Lower leg skin (tissue), 4 donors: ENCODE measurements at regions not wholly inside any gene's neighbourhood (a gene's known extent, or its start where the extent isn't known, plus 50 kb on each side); places are given as distances from the start of the nearest gene placed in this dataset.

Experiments used
- DNase-seq, 2 donors: peaks; one replicate each; pipeline ENCODE4 v3.0.0-alpha.2; 2019; ENCODE audit warnings: low spot score in 2 of 2
- H3K4me3 ChIP-seq: fragments of 200-600 bp; sonication (generic); 2 replicates; pipeline ENCODE4 v1.5.1; 2017; ENCODE audit warnings: mild to moderate bottlenecking, low read depth; ENCODE audit not compliant: poor library complexity, severe bottlenecking
- POLR2A ChIP-seq, 2 donors: fragments of 450-650 bp; IDR thresholded peaks; one replicate each; pipeline ENCODE4 v1.6.1; 2016 to 2017; ENCODE audit warnings: antibody characterized with exemption in 2 of 2, mild to moderate bottlenecking in 1 of 2, moderate library complexity in 1 of 2
- WGBS, 2 donors: methylation state at CpG; one replicate each; pipeline ENCODE4 v1.1.5; 2018; 5-methylcytosine and 5-hydroxymethylcytosine counted together
- intact Hi-C: fragments of 100-400 bp; cut with DNase I; formaldehyde crosslinking; loops from one replicate; pipeline ENCODE4 v1.15.0; 2023; ENCODE audit warnings: low total_unique reads
- TF ChIP-seq, protein P1 (sequence below), 3 donors: fragments of 450-650 bp; IDR thresholded peaks; one replicate each; pipeline ENCODE4 v1.5.1; 2016; ENCODE audit warnings: antibody characterized with exemption in 3 of 3, mild to moderate bottlenecking in 3 of 3, moderate library complexity in 2 of 3

DNA sequence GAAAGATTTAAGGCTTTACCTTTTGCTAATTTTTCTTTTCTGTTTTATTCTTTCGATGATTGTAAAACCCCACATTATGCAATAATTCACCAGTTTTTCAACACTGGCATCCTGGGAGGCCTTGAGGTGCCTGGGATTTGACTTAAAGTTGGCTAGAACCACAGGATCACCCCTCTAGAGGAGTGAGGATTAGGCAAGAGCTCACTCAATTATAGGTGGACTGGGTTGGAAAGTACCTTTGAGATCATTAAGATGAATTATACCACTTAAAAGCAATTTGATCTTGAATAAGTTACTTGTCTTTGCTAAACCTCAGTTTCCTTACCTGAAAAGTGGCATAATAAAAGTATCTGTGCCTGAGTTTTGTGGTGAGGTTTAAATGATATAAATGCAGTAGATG, 212.8 kb upstream of the TPRG1 start:
- intact Hi-C loops: no loop called here
- TF ChIP-seq, protein P1, sequence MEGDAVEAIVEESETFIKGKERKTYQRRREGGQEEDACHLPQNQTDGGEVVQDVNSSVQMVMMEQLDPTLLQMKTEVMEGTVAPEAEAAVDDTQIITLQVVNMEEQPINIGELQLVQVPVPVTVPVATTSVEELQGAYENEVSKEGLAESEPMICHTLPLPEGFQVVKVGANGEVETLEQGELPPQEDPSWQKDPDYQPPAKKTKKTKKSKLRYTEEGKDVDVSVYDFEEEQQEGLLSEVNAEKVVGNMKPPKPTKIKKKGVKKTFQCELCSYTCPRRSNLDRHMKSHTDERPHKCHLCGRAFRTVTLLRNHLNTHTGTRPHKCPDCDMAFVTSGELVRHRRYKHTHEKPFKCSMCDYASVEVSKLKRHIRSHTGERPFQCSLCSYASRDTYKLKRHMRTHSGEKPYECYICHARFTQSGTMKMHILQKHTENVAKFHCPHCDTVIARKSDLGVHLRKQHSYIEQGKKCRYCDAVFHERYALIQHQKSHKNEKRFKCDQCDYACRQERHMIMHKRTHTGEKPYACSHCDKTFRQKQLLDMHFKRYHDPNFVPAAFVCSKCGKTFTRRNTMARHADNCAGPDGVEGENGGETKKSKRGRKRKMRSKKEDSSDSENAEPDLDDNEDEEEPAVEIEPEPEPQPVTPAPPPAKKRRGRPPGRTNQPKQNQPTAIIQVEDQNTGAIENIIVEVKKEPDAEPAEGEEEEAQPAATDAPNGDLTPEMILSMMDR (IDR thresholded peaks at IDR 0.05): no peak
- TF ChIP-seq POLR2A (IDR thresholded peaks at IDR 0.05): no peak
- WGBS, 2 donors: 81 to 82% methylated on average over 1 of the region's 1 CpG
- no peak overlapping the region for H3K4me3 ChIP-seq
- DNase-seq: no peak

DNA sequence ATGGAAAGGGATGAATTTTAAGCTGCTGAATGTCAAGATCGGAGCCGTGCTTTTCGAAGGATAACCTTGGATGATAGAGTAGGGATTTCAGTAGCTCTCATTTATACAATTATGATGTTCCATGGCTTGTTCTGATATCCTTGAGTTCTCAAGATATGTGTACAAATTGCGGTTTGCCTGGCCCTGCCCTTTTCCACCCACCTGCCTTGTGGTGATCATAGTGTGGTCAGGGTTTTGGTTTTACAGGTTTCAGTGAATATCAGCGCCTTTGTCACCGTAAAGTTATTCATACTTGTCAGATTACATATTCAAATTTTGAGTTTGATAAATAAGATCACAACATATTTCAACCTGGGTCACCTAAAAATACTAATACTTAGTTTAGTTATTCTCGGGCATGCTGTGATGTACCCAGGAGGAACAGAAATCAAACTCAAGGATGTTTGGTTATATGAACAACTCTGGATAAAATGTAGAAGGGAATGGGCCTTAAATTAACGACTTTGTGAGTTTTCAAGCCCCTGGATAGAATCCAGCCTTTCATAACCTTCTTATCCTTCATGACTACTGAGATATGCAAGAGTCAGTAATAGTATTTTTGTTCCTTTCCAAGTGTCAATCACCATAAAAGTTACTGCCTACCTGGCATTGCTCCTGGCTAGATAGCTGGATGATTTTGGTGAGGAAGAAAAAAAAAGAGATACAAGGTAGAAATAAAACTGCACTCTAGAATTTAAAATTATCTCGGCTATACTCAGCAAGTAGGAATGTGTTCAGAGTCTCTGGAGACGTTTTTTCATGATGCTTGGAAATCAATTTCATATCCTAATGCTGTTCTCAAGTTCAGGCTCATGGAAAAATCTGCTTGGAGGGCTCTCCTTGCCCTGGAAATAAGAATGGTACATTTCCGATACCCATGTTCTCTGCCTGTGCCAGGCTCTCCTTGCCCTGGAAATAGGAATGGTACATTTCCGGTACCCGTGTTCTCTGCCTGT, 209.2 kb upstream of the TPRG1 start:
- DNase-seq: no peak
- no peak for TF ChIP-seq POLR2A (IDR thresholded peaks at IDR 0.05)
- TF ChIP-seq, protein P1 (IDR thresholded peaks at IDR 0.05): no peak
- intact Hi-C loops: no loop called here
- WGBS, 2 donors: 71 to 72% methylated on average over 13 of the region's 13 CpGs
- no peak overlapping the region for H3K4me3 ChIP-seq

DNA sequence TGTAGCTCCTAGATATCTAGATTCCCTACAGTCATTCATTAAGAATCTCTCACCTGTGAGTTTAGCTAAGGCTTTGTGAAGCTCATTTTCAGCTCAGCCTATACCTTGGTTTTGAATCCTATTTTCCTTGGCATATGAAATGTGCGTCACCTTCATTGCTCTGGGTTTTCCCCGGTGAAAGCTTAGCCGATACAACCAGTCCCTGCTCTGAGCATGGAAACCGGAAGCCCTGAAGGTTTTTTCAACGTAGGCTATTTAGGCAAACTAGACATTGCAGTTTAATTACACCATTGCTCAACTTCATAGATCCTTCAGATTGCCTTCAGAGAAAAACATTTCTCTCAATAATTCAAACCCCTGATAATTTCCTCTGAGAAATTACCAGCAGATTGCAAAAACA, 206.8 kb upstream of the TPRG1 start:
- intact Hi-C loops: no loop called here
- DNase-seq: no peak
- WGBS, 2 donors: 70 to 74% methylated on average over 5 of the region's 5 CpGs
- no peak for TF ChIP-seq POLR2A (IDR thresholded peaks at IDR 0.05)
- TF ChIP-seq, protein P1 (IDR thresholded peaks at IDR 0.05): no peak
- H3K4me3 ChIP-seq: no peak overlapping the region

DNA sequence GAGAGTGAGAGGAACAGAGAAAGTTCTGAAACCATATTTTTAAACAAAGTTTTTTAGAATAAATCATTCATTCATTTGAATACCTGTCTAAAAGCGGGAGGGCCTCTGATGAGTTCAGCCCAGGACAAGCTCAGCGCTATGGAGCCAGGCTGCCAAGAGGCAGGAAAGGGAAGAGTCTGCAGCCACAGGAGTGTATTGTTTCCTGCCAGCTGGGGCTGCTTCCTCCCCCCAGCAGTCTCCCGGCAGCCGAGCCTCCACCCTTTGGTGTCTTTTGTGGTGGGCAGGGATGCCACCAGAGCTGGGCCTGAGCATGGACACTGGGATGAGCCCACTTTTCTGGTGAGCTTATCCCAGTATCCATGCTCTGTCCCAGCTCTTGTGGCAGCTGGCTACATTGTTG, 199.5 kb upstream of the TPRG1 start:
- H3K4me3 ChIP-seq: no peak overlapping the region
- intact Hi-C loops: no loop called here
- DNase-seq: no peak
- TF ChIP-seq POLR2A (IDR thresholded peaks at IDR 0.05): no peak
- TF ChIP-seq, protein P1 (IDR thresholded peaks at IDR 0.05): no peak
- 61 to 87% methylated on average over 2 to 4 of the region's 4 CpGs for WGBS, 2 donors

DNA sequence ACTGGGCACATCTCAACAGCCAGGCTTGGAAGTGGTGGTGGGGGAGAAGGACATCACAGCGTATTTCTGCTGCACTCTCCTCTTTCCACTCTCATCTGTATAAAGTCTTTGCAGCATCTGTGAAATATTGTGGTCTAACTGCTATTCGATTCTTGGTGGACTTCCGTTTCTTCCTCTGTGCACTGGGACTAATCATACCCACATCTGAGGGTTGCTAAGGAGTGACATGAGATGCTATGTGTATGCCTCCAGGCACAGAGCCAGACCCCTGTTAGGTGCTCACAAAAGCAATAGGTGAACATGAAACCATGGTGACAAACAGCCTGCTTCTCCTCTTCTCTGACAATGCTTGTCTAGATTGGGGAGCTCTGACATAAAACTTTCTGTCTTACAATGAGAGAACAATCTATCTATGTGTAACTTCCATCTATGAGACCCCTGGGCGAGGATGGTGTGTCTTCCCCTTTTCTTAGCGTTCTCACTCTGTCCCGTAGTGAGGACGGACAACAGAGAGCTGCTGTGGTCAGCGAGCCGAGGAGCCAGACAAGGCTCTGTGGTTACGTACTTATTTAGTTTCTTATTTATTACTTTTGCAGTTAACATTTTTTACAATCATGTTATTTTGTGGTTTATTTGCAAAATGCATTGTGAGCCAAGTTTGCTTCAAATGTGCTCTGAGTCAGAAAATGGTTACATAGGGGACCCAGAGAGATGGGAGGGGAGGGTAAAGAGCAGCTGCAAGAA, 196.7 kb upstream of the TPRG1 start:
- no peak for DNase-seq
- TF ChIP-seq, protein P1 (IDR thresholded peaks at IDR 0.05): no peak
- TF ChIP-seq POLR2A (IDR thresholded peaks at IDR 0.05): no peak
- intact Hi-C loops: no loop called here
- no peak overlapping the region for H3K4me3 ChIP-seq
- WGBS, 2 donors: 57 to 59% methylated on average over 10 of the region's 10 CpGs
